ENCODE measurements at regions not wholly inside any gene's neighbourhood (a gene's known extent, or its start where the extent isn't known, plus 50 kb on each side); places are given as distances from the start of the nearest gene placed in this dataset.

DNA sequence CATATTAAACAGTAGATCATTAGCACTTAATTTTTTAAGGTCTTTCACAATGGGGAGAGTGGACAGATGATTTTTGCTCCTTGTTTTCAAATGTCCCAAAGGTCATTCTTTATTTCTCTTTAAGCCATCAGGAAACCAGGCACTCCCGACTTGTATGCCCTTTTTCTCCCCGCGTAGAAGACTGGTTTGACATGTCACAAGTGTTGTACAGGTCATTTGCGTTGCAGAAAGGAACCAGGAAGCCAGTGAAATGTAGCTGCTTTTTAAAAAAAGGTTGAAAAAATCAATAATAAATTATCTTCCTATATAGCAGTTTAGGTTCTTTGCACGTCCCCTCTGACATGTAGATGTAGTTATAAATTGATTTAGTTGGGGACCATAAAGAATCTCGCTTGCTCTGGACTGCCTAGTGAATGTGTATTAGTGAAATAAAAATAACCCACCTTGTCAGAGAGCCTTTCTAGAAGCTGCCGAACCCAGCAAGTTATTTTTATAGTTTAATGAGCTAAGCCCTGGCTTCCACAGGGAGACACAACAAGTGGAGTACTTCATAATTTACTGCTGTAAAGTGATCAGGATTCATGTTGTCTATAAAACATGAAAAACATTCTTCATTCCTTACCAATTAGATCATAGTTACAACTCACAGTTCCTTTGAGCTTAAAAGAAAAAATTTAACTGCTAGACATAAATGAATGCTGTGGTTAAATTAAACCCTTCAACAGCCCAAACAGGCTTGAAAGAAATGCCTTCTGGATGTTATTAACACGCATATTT, 404.6 kb downstream of the CSNK1G3 start:
- Histone ChIP-seq H3K27ac (no peak overlapping the region), H3K4me1 (no peaks in the 10 kb centered on the region), H3K36me3 (no peaks in the 10 kb centered on the region), H3K4me3 (no peak overlapping the region), H3K27me3 (no peaks in the 10 kb centered on the region), H3K9me3 (no peaks in the 10 kb centered on the region)
- intact Hi-C loops (cut with DNase I) = no loop called here
- WGBS (ENCODE audit: insufficient coverage, low coverage, low lambda C conversion rate, missing lambda C conversion rate) = 47% methylated on average over 8 of the region's 8 CpGs
- no peak for DNase-seq
- TF ChIP-seq, protein P1, sequence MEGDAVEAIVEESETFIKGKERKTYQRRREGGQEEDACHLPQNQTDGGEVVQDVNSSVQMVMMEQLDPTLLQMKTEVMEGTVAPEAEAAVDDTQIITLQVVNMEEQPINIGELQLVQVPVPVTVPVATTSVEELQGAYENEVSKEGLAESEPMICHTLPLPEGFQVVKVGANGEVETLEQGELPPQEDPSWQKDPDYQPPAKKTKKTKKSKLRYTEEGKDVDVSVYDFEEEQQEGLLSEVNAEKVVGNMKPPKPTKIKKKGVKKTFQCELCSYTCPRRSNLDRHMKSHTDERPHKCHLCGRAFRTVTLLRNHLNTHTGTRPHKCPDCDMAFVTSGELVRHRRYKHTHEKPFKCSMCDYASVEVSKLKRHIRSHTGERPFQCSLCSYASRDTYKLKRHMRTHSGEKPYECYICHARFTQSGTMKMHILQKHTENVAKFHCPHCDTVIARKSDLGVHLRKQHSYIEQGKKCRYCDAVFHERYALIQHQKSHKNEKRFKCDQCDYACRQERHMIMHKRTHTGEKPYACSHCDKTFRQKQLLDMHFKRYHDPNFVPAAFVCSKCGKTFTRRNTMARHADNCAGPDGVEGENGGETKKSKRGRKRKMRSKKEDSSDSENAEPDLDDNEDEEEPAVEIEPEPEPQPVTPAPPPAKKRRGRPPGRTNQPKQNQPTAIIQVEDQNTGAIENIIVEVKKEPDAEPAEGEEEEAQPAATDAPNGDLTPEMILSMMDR (IDR thresholded peaks at IDR 0.05) = no peak
- TF ChIP-seq POLR2A (IDR thresholded peaks at IDR 0.05) = no peak
- ATAC-seq = no peak

DNA sequence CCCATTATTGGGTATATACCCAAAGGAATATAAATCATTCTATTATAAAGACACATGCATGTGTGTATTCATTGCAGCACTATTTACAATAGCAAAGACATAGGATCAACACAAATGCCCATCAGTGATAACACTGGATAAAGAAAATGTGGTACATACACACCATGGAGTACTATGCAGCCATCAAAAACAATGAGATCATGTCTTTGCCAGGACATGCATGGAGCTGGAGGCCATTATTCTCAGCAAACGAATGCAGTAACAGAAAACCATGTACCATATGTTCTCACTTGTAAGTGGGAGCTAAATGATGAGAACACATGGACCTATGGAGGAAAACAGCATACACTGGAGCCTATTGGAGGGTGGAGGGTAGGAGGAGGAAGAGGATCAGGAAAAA, 402.4 kb downstream of the CSNK1G3 start:
- no peak for DNase-seq
- TF ChIP-seq POLR2A (IDR thresholded peaks at IDR 0.05) = no peak
- TF ChIP-seq, protein P1 (IDR thresholded peaks at IDR 0.05) = no peak
- intact Hi-C loops (cut with DNase I) = no loop called here
- WGBS (ENCODE audit: insufficient coverage, low coverage, low lambda C conversion rate, missing lambda C conversion rate) = 39% methylated on average over 1 of the region's 1 CpG
- ATAC-seq = no peak
- H3K27me3 ChIP-seq = no peaks in the 10 kb centered on the region
- no peaks in the 10 kb centered on the region for H3K9me3 ChIP-seq
- no peaks in the 10 kb centered on the region for H3K4me1 ChIP-seq
- no peak overlapping the region for H3K4me3 ChIP-seq
- no peak overlapping the region for H3K27ac ChIP-seq
- H3K36me3 ChIP-seq = no peaks in the 10 kb centered on the region

DNA sequence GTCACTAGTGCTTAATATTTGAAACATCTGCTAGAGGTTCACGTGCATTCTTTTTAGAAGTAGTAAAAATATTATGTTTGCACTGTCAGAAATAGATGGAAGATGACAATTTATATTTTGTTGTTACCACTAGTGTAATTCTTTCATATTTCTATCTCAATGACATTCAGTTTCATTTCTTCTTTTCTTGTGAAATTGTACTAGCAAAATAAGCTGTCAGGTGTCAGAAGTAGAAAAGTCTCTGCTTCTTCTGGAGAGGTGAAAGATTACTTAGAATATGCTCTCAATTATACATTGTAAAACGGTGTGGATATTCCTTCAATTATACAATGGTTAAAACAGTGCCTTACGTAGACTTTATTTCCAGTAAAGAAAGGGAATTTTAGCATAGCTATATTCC, 395.4 kb downstream of the CSNK1G3 start:
- no peak for ATAC-seq
- 61% methylated on average over 3 of the region's 3 CpGs for WGBS (ENCODE audit: insufficient coverage, low coverage, low lambda C conversion rate, missing lambda C conversion rate)
- H3K27me3 ChIP-seq = no peaks in the 10 kb centered on the region

DNA sequence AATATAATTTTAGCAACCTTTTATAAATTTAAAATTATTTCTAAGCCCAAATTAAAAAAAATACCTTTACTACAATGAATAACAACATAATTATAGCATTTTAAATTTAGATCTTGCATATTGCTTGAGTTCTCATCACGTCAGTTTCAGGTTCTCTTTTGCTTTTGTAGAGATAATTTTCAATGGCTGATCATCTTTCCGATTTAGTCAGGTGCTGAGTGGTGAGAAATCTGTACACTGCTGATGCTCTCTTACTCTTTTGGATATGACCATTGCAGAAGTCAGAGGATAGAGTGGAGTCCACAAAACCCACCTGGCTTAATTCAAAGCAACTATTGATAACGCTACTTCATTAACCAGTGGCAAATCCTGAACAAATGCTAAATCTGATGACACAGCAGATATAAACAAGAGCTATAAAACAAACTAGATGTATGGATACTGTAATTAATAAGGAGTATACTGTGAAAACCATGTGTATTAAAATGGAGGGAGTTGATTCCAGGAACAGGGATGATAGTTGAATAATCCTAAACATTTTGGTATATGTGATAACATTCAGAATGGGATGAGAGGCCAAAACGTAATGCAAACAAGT, 394.8 kb downstream of the CSNK1G3 start:
- ATAC-seq (no peak), DNase-seq (no peak)
- Histone ChIP-seq H3K36me3 (no peaks in the 10 kb centered on the region), H3K27ac (no peak overlapping the region), H3K4me1 (no peaks in the 10 kb centered on the region), H3K4me3 (no peak overlapping the region), H3K9me3 (no peaks in the 10 kb centered on the region), H3K27me3 (no peaks in the 10 kb centered on the region)
- intact Hi-C loops (cut with DNase I) = no loop called here
- WGBS (ENCODE audit: insufficient coverage, low coverage, low lambda C conversion rate, missing lambda C conversion rate) = 63% methylated on average over 4 of the region's 4 CpGs
- no peak for TF ChIP-seq POLR2A (IDR thresholded peaks at IDR 0.05)
- TF ChIP-seq, protein P1 (IDR thresholded peaks at IDR 0.05) = no peak

More for the DNA sequence above, 395.4 kb downstream of the CSNK1G3 start:
- TF ChIP-seq POLR2A (IDR thresholded peaks at IDR 0.05) = no peak
- TF ChIP-seq, protein P1 (IDR thresholded peaks at IDR 0.05) = no peak
- Histone ChIP-seq H3K4me1 (no peaks in the 10 kb centered on the region), H3K36me3 (no peaks in the 10 kb centered on the region), H3K4me3 (no peak overlapping the region), H3K9me3 (no peaks in the 10 kb centered on the region), H3K27ac (no peak overlapping the region)
- no peak for DNase-seq
- intact Hi-C loops (cut with DNase I) = no loop called here

Measured in right lobe of liver (tissue), 6 donors.